H1 (cell line): ENCODE measurements at regions not wholly inside any gene's neighbourhood (a gene's known extent, or its start where the extent isn't known, plus 50 kb on each side); places are given as distances from the start of the nearest gene placed in this dataset.

Experiments used
- SIN3A ChIP-seq, 2 experiments: IDR thresholded peaks in 1 of 2; conservative IDR thresholded peaks in 1 of 2; 2 replicates each; pipeline ENCODE4 v1.6.1; 2011 to 2012; ENCODE audit warnings: low read length in 2 of 2, improper control_type of control experiment in 1 of 2, low read depth in 1 of 2, mild to moderate bottlenecking in 1 of 2
- SIRT6 ChIP-seq: IDR thresholded peaks from one replicate; pipeline ENCODE4 v1.7.1; 2012; ENCODE audit warnings: low read length, inconsistent platforms
- TAF1 ChIP-seq: IDR thresholded peaks from 2 replicates; pipeline ENCODE4 v1.6.1; 2011; ENCODE audit warnings: mild to moderate bottlenecking, low read depth, low read length
- TF ChIP-seq, protein P1 (sequence below): fragments of 300-600 bp; sonication (generic); IDR thresholded peaks from 2 replicates; pipeline ENCODE4 v1.7.1; 2012; ENCODE audit warnings: low read length, moderate library complexity, mild to moderate bottlenecking, inconsistent platforms; ENCODE audit not compliant: insufficient replicate concordance

GRCh38 chr7:149379625-149380024 is 81.2 kb downstream of the ZNF777 start (continued):
- TF ChIP-seq, protein P1, sequence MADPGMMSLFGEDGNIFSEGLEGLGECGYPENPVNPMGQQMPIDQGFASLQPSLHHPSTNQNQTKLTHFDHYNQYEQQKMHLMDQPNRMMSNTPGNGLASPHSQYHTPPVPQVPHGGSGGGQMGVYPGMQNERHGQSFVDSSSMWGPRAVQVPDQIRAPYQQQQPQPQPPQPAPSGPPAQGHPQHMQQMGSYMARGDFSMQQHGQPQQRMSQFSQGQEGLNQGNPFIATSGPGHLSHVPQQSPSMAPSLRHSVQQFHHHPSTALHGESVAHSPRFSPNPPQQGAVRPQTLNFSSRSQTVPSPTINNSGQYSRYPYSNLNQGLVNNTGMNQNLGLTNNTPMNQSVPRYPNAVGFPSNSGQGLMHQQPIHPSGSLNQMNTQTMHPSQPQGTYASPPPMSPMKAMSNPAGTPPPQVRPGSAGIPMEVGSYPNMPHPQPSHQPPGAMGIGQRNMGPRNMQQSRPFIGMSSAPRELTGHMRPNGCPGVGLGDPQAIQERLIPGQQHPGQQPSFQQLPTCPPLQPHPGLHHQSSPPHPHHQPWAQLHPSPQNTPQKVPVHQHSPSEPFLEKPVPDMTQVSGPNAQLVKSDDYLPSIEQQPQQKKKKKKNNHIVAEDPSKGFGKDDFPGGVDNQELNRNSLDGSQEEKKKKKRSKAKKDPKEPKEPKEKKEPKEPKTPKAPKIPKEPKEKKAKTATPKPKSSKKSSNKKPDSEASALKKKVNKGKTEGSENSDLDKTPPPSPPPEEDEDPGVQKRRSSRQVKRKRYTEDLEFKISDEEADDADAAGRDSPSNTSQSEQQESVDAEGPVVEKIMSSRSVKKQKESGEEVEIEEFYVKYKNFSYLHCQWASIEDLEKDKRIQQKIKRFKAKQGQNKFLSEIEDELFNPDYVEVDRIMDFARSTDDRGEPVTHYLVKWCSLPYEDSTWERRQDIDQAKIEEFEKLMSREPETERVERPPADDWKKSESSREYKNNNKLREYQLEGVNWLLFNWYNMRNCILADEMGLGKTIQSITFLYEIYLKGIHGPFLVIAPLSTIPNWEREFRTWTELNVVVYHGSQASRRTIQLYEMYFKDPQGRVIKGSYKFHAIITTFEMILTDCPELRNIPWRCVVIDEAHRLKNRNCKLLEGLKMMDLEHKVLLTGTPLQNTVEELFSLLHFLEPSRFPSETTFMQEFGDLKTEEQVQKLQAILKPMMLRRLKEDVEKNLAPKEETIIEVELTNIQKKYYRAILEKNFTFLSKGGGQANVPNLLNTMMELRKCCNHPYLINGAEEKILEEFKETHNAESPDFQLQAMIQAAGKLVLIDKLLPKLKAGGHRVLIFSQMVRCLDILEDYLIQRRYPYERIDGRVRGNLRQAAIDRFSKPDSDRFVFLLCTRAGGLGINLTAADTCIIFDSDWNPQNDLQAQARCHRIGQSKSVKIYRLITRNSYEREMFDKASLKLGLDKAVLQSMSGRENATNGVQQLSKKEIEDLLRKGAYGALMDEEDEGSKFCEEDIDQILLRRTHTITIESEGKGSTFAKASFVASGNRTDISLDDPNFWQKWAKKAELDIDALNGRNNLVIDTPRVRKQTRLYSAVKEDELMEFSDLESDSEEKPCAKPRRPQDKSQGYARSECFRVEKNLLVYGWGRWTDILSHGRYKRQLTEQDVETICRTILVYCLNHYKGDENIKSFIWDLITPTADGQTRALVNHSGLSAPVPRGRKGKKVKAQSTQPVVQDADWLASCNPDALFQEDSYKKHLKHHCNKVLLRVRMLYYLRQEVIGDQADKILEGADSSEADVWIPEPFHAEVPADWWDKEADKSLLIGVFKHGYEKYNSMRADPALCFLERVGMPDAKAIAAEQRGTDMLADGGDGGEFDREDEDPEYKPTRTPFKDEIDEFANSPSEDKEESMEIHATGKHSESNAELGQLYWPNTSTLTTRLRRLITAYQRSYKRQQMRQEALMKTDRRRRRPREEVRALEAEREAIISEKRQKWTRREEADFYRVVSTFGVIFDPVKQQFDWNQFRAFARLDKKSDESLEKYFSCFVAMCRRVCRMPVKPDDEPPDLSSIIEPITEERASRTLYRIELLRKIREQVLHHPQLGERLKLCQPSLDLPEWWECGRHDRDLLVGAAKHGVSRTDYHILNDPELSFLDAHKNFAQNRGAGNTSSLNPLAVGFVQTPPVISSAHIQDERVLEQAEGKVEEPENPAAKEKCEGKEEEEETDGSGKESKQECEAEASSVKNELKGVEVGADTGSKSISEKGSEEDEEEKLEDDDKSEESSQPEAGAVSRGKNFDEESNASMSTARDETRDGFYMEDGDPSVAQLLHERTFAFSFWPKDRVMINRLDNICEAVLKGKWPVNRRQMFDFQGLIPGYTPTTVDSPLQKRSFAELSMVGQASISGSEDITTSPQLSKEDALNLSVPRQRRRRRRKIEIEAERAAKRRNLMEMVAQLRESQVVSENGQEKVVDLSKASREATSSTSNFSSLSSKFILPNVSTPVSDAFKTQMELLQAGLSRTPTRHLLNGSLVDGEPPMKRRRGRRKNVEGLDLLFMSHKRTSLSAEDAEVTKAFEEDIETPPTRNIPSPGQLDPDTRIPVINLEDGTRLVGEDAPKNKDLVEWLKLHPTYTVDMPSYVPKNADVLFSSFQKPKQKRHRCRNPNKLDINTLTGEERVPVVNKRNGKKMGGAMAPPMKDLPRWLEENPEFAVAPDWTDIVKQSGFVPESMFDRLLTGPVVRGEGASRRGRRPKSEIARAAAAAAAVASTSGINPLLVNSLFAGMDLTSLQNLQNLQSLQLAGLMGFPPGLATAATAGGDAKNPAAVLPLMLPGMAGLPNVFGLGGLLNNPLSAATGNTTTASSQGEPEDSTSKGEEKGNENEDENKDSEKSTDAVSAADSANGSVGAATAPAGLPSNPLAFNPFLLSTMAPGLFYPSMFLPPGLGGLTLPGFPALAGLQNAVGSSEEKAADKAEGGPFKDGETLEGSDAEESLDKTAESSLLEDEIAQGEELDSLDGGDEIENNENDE = no peak
- TF ChIP-seq SIN3A (conservative IDR thresholded peaks at IDR 0.05 in 1 of 2, IDR thresholded peaks at IDR 0.05 in 1 of 2; ENCODE audit: low read depth in 1 of 2, low read length in 2 of 2) (no peak), SIRT6 (no peak), TAF1 (no peak)
